Upper lobe of left lung (tissue), 4 donors: ENCODE measurements at regions not wholly inside any gene's neighbourhood (a gene's known extent, or its start where the extent isn't known, plus 50 kb on each side); places are given as distances from the start of the nearest gene placed in this dataset.

Experiments used
- POLR2AphosphoS5 ChIP-seq, 2 donors: sonication (generic); formaldehyde crosslinking; IDR thresholded peaks; one replicate each; pipeline ENCODE4 v1.5.1; 2017; ENCODE audit warnings: antibody characterized with exemption in 2 of 2
- TF ChIP-seq, protein P1 (sequence below), 6 experiments: fragments of 450-650 bp in 4 of 6; fragments of 200-600 bp in 2 of 6; sonication (generic) in 2 of 6; IDR thresholded peaks; one replicate each; pipeline ENCODE4 v1.5.1; 2016 to 2019; ENCODE audit warnings: antibody characterized with exemption in 6 of 6

DNA sequence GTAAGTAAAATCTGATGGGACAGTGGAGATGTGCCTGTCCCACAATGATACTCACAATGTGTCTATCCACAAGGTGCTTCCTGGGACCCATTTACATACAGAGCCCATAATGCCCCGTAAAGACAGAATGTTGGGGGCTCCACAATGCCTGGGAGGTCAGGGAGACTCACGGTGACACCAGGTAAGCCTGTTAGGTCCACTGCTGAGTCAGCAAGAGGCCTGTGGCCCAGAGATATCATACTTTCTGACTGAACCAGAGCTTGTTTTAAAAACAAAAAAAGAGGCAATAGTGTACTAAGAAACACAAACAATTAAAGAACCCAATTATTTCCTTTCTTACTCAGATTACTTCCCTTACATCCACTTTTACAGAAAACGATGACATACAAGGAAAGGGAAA is 771.1 kb upstream of the ID2 start:
- TF ChIP-seq, protein P1, sequence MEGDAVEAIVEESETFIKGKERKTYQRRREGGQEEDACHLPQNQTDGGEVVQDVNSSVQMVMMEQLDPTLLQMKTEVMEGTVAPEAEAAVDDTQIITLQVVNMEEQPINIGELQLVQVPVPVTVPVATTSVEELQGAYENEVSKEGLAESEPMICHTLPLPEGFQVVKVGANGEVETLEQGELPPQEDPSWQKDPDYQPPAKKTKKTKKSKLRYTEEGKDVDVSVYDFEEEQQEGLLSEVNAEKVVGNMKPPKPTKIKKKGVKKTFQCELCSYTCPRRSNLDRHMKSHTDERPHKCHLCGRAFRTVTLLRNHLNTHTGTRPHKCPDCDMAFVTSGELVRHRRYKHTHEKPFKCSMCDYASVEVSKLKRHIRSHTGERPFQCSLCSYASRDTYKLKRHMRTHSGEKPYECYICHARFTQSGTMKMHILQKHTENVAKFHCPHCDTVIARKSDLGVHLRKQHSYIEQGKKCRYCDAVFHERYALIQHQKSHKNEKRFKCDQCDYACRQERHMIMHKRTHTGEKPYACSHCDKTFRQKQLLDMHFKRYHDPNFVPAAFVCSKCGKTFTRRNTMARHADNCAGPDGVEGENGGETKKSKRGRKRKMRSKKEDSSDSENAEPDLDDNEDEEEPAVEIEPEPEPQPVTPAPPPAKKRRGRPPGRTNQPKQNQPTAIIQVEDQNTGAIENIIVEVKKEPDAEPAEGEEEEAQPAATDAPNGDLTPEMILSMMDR (IDR thresholded peaks at IDR 0.05): no peak
- TF ChIP-seq POLR2AphosphoS5 (IDR thresholded peaks at IDR 0.05): no peak
